DOHH2 (cell line): ENCODE measurements at regions not wholly inside any gene's neighbourhood (a gene's known extent, or its start where the extent isn't known, plus 50 kb on each side); places are given as distances from the start of the nearest gene placed in this dataset.

ENCODE experiments used
- H3F3A ChIP-seq: fragments of 200-600 bp; sonication (generic), shearing (Covaris generic); 2 replicates; pipeline ENCODE4 v1.6.0; 2016; ENCODE audit warnings: antibody characterized with exemption, mild to moderate bottlenecking; ENCODE audit not compliant: control insufficient read depth, insufficient read depth
- H3K27ac ChIP-seq: fragments of 200-600 bp; sonication (generic); 2 replicates; pipeline ENCODE4 v1.5.1; 2014; ENCODE audit warnings: low read depth, mild to moderate bottlenecking, low read length, moderate library complexity
- H3K27me3 ChIP-seq: fragments of 200-600 bp; sonication (generic); 2 replicates; pipeline ENCODE4 v1.6.1; 2014; ENCODE audit warnings: mild to moderate bottlenecking, low read length, mixed read lengths; ENCODE audit not compliant: control insufficient read depth
- H3K36me3 ChIP-seq: fragments of 200-600 bp; sonication (generic); 2 replicates; pipeline ENCODE4 v1.6.1; 2014; ENCODE audit warnings: mild to moderate bottlenecking, low read length, moderate library complexity, mixed read lengths; ENCODE audit not compliant: control insufficient read depth
- H3K4me1 ChIP-seq: fragments of 200-600 bp; sonication (generic); 2 replicates; pipeline ENCODE4 v1.6.1; 2014; ENCODE audit warnings: mild to moderate bottlenecking, low read length, mixed read lengths; ENCODE audit not compliant: control insufficient read depth
- H3K4me2 ChIP-seq: fragments of 200-600 bp; sonication (generic); 2 replicates; pipeline ENCODE4 v1.6.0; 2014; ENCODE audit warnings: mild to moderate bottlenecking, low read length, moderate library complexity
- H3K4me3 ChIP-seq: fragments of 200-600 bp; sonication (generic); 2 replicates; pipeline ENCODE4 v1.5.1; 2014; ENCODE audit warnings: mild to moderate bottlenecking, low read length, mixed read lengths
- H3K79me2 ChIP-seq: fragments of 200-600 bp; sonication (generic); 2 replicates; pipeline ENCODE4 v1.6.1; 2014; ENCODE audit warnings: mild to moderate bottlenecking, low read length, mixed read lengths; ENCODE audit not compliant: control insufficient read depth
- H3K9me2 ChIP-seq: fragments of 200-600 bp; sonication (generic); replicated peaks from 2 replicates; pipeline ENCODE4 v1.6.1; 2014; ENCODE audit warnings: mild to moderate bottlenecking, low read length, mixed read lengths; ENCODE audit not compliant: control insufficient read depth
- H3K9me3 ChIP-seq: fragments of 200-600 bp; sonication (generic); 2 replicates; pipeline ENCODE4 v1.6.1; 2014; ENCODE audit warnings: antibody characterized with exemption, low read length, mixed read lengths; ENCODE audit not compliant: control insufficient read depth, insufficient read depth
- H4K20me1 ChIP-seq: fragments of 200-600 bp; sonication (generic); 2 replicates; pipeline ENCODE4 v1.6.0; 2014; ENCODE audit warnings: low read depth, mild to moderate bottlenecking, antibody characterized with exemption, low read length, moderate library complexity; ENCODE audit not compliant: control insufficient read depth, insufficient read depth
- CTCF ChIP-seq: fragments of 200-600 bp; sonication (generic); IDR thresholded peaks from one replicate; pipeline ENCODE4 v1.5.1; 2014; ENCODE audit warnings: antibody characterized with exemption, mild to moderate bottlenecking, low read depth, low read length; ENCODE audit not compliant: poor library complexity, severe bottlenecking
- EZH2phosphoT487 ChIP-seq: fragments of 200-600 bp; sonication (generic); IDR thresholded peaks from 2 replicates; pipeline ENCODE4 v1.6.1; 2017; ENCODE audit warnings: borderline replicate concordance, mild to moderate bottlenecking, antibody characterized with exemption, low read length, moderate library complexity, mixed read lengths

GRCh38 chr1:68551459-68551858 is 54.6 kb upstream of the DEPDC1 start:
- H3K9me3 ChIP-seq, result peaks cover 18% of the 10 kb centered on the region; the same call in 1 of the 2 replicates

DNA sequence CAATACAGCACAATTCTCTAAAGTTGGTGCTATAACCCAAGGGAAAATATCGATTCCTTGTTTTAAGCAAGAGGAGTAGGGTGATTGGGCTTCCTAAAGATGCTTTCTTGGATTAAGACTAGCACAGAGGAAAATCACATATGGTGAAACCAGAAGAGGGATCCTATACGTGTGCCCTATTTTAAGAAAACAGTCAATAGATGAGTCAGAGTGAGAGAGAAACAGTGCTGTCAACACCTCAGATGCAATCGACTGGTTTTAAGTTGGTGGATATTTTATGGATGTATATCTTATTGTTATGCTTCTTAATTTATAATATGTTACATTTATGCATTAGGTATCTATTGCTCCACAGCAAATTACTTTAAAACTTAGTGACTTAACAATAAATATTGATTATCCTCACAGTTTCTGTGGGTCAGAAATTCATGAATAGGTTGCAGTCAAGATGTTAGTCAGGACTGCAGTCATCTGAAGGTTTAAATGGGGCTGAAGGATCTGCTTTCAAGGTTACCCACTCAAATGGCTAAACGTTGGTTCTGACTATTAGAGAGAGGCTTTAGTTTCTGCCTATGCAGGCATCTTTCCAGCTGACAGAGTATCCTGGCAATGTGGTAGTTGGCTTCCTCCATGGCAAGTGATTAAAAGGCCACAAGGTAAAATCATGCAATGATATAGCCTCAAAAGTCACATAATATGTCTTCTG is 61.6 kb upstream of the DEPDC1 start:
- H3K36me3 ChIP-seq, result no peaks in the 10 kb centered on the region
- H3K27ac ChIP-seq, result no peak overlapping the region
- H3F3A ChIP-seq, result no peaks in the 10 kb centered on the region
- H3K9me2 ChIP-seq, result no peaks in the 10 kb centered on the region
- H3K4me1 ChIP-seq, result no peaks in the 10 kb centered on the region
- no peak overlapping the region for H3K4me3 ChIP-seq
- no peak for TF ChIP-seq CTCF
- TF ChIP-seq EZH2phosphoT487, result no peak
- no peaks in the 10 kb centered on the region for H3K79me2 ChIP-seq
- no peaks in the 10 kb centered on the region for H4K20me1 ChIP-seq
- no peak overlapping the region for H3K4me2 ChIP-seq
- no peaks in the 10 kb centered on the region for H3K27me3 ChIP-seq
- peaks cover 10% of the 10 kb centered on the region; the same call in 1 of the 2 replicates for H3K9me3 ChIP-seq

More at GRCh38 chr1:68551459-68551858, 54.6 kb upstream of the DEPDC1 start:
- H3K79me2 ChIP-seq, result no peaks in the 10 kb centered on the region
- H3K4me3 ChIP-seq, result no peak overlapping the region
- H3K4me2 ChIP-seq, result no peak overlapping the region
- H3F3A ChIP-seq, result no peaks in the 10 kb centered on the region
- no peaks in the 10 kb centered on the region for H3K9me2 ChIP-seq
- H3K27ac ChIP-seq, result no peak overlapping the region
- no peaks in the 10 kb centered on the region for H4K20me1 ChIP-seq
- no peak for TF ChIP-seq CTCF
- H3K4me1 ChIP-seq, result peaks cover 11% of the 10 kb centered on the region
- H3K27me3 ChIP-seq, result no peaks in the 10 kb centered on the region
- H3K36me3 ChIP-seq, result no peaks in the 10 kb centered on the region

GRCh38 chr1:68565923-68566322 is 69.0 kb upstream of the DEPDC1 start:
- H3K27ac ChIP-seq, result no peak overlapping the region
- no peaks in the 10 kb centered on the region for H4K20me1 ChIP-seq
- no peaks in the 10 kb centered on the region for H3K9me2 ChIP-seq
- TF ChIP-seq EZH2phosphoT487 (no peak), CTCF (no peak)
- H3K27me3 ChIP-seq, result no peaks in the 10 kb centered on the region
- H3K9me3 ChIP-seq, result no peaks in the 10 kb centered on the region
- no peaks in the 10 kb centered on the region for H3K4me1 ChIP-seq
- no peak overlapping the region for H3K4me3 ChIP-seq
- H3K79me2 ChIP-seq, result no peaks in the 10 kb centered on the region
- no peaks in the 10 kb centered on the region for H3F3A ChIP-seq
- H3K4me2 ChIP-seq, result no peak overlapping the region
- H3K36me3 ChIP-seq, result no peaks in the 10 kb centered on the region
